D341Med (cell line): ENCODE measurements at regions not wholly inside any gene's neighbourhood (a gene's known extent, or its start where the extent isn't known, plus 50 kb on each side); places are given as distances from the start of the nearest gene placed in this dataset.

ENCODE experiments used
- DNase-seq: peaks from one replicate; pipeline ENCODE4 v3.0.0; 2012; ENCODE audit warnings: low spot score

- DNase-seq = no peak
These were observed 123.5 kb downstream of the MBD2 start for GRCh38 chr18:54100920-54101470.

GRCh38 chr18:54100466-54100865, 124.0 kb downstream of the MBD2 start:
- no peak for DNase-seq

GRCh38 chr18:54094474-54094873, 130.0 kb downstream of the MBD2 start:
- no peak for DNase-seq

GRCh38 chr18:54090856-54091255, 133.6 kb downstream of the MBD2 start:
- no peak for DNase-seq

GRCh38 chr18:54089749-54090459, 134.6 kb downstream of the MBD2 start:
- DNase-seq = no peak

- no peak for DNase-seq
These were observed 137.6 kb downstream of the MBD2 start for GRCh38 chr18:54086863-54087262.

GRCh38 chr18:54086046-54086802, 138.2 kb downstream of the MBD2 start:
- no peak for DNase-seq

- DNase-seq = no peak
These were observed 143.6 kb downstream of the MBD2 start for GRCh38 chr18:54080858-54081257.

GRCh38 chr18:54076166-54076565, 148.3 kb downstream of the MBD2 start:
- no peak for DNase-seq

GRCh38 chr18:54075689-54076088, 148.8 kb downstream of the MBD2 start:
- DNase-seq = no peak

GRCh38 chr18:54069729-54070128, 154.7 kb downstream of the MBD2 start:
- DNase-seq = no peak

- DNase-seq = no peak
These were observed 164.0 kb downstream of the MBD2 start for GRCh38 chr18:54060343-54061005.

- no peak for DNase-seq
These were observed 171.6 kb downstream of the MBD2 start for GRCh38 chr18:54052732-54053429.

GRCh38 chr18:54052259-54052658, 172.2 kb downstream of the MBD2 start:
- no peak for DNase-seq

- DNase-seq = no peak
These were observed 180.8 kb downstream of the MBD2 start for GRCh38 chr18:54043484-54044251.

GRCh38 chr18:54035927-54036326, 188.5 kb downstream of the MBD2 start:
- no peak for DNase-seq

GRCh38 chr18:54033052-54033451, 191.4 kb downstream of the MBD2 start:
- no peak for DNase-seq

- no peak for DNase-seq
These were observed 192.1 kb downstream of the MBD2 start for GRCh38 chr18:54032412-54032811.

- no peak for DNase-seq
These were observed 193.2 kb downstream of the MBD2 start for GRCh38 chr18:54031243-54031642.

- DNase-seq = no peak
These were observed 194.0 kb downstream of the MBD2 start for GRCh38 chr18:54030434-54030833.

GRCh38 chr18:54023471-54023870, 201.0 kb downstream of the MBD2 start:
- DNase-seq = no peak
